ENCODE measurements at regions not wholly inside any gene's neighbourhood (a gene's known extent, or its start where the extent isn't known, plus 50 kb on each side); places are given as distances from the start of the nearest gene placed in this dataset.
"Not testable (repeated sequence)": the region's sequence is repeated elsewhere in the genome, so short reads cannot be mapped to it uniquely, and the experiment has no call there.

DNA sequence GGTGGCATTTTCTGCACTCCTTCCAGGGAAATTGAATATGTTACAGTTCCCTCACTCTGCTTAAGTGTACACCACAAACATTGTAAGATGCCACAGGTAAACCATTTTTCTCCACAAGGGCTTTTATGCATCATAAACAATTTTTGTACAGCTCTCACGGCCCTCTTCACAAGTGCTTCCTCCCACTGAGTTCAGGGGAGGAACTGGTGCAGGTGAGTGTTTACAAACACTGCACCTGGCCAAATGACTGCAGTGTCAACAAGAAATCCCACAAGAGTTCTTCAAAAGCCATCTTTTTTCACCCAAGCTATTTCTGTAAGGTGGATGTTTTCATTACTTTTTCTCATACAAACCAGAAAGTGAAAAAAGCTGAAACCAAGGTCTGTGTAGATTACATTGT, 973.2 kb downstream of the AACS start:
- DNase-seq, result no peak

DNA sequence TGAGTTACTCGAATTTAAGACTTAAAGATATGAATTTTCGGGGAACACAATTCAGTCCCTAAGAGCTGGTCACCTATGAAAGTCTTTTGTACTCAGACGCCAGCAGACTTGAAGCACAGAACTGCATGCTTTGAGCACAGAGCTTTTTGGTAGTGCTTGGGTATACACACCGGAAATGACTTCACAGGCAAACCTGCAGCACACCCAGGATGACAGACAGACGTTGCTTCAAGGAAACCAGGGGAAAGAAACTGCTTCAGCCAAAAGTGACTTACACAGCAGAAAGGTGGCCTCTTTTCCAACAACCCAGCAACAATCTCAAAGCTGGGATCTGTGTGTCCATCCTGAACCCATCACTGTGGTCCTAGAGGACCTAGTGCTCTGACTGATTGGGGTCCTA, 975.1 kb downstream of the AACS start:
- DNase-seq, result no peak

DNA sequence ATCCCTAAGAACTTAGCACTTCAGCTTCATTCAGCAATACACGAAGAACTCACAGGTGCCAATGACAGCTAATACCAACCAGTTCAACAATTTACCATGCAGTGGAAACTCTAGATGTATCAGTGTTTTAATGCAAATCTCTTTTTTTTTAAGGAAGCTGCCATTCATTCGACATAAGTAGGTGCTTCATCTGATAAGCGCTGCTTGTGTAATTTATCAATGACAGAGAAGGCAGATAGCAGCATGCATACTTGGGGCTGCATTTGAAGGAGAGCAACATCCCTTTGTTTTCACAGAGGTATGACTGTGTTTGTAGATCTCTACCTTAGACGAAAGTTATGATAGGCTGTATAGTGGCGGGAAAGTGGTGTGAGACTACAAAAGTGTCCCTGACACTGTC, 977.1 kb downstream of the AACS start:
- no peak for DNase-seq

DNA sequence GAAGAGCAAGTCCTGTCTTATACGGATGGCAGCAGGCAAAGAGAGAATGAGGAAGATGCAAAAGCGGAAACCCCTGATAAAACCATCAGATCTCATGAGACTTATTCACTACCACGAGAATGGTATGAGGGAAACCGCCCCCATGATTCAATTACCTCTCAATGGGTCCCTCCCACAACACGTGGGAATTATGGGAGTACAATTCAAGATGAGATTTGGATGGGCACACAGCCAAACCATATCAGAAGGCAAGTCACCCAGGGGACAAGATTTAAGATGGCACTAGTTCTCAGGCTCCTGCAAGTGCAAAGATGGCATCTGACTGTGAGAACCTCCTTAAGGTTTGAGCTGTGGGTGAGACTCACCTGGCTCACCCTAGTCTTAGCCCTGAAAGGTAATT, 984.3 kb downstream of the AACS start:
- not testable (repeated sequence) for DNase-seq

DNA sequence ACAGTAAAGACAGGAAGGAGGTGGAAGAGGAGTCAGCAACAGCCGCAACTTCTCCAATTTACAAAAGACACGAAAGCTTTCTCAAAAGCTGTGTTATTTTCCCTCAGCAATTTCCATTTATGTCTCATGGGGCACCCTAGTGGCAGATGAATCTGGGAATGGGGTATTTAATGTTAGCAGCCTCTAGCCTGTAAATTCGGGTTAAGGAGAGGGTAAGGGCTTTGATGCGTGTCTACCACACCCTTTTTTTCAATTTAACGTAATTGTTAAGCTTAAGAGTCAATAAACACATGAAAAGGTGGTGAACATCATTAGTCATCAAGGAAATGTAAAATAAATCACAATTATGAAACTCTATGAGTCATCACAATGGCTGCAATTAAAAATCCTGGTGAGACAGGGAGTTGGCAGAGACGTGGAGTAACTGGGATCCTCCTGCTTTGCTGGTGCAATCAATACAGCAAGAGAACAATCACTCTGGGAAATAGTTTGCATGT, 986.4 kb downstream of the AACS start:
- DNase-seq, result no peak

DNA sequence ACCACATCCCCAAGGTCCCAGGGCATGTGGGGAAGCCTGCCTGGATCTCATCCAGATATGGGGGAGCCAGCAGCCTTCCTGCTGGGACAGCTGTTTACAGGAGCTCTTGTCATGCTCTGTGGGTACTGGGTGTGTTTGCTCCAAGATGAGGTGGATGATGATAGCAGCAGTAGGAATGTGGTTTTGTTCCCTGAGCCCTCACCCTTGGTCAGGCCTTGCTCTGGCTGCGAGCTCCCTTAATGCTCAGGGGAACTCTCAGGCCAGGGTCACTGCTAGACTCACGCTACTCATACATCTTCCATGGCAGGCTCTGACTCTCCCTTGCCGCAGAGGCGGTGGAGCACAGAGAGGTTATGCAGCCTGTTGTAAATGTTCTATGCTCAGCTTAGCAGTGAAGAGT, 990.3 kb downstream of the AACS start:
- DNase-seq, result no peak

DNA sequence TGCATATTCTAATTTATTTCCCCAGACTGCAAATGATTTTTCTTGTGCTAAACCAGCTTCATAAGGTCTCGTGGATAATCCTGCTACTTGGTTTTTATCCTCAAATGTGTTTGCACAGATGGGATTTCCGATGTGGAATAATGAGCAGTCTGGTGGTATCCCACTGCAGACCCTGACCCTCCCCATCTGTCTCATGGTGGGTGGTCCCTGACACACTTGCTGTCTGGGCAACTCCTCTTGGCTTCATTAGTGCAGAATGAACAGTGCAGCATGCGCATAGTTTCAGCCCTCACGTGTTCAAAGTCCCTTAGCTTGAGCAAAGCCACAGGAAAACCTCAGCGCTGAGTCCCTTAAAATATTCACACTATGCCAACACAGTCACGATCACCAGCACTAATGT, 996.5 kb downstream of the AACS start:
- no peak for DNase-seq

DNA sequence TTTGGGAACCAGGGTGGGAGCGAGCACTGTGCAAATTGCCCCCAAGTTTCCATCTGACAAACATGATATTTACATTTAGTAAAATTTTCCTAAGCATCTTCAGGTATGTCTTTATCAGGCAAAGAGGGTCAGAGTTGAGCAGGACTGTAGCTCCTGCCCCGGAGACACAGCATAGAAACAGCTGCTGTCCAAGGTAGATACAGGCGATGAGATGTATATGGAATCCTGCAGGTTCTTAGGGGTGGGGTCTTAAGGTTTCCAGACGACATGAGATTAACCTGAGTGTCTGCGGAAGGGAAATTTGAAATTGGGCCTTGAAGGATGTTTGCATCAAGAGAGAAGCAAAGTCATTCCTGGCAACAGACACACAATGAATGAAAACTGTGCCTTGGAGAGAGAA, 998.8 kb downstream of the AACS start:
- no peak for DNase-seq

DNA sequence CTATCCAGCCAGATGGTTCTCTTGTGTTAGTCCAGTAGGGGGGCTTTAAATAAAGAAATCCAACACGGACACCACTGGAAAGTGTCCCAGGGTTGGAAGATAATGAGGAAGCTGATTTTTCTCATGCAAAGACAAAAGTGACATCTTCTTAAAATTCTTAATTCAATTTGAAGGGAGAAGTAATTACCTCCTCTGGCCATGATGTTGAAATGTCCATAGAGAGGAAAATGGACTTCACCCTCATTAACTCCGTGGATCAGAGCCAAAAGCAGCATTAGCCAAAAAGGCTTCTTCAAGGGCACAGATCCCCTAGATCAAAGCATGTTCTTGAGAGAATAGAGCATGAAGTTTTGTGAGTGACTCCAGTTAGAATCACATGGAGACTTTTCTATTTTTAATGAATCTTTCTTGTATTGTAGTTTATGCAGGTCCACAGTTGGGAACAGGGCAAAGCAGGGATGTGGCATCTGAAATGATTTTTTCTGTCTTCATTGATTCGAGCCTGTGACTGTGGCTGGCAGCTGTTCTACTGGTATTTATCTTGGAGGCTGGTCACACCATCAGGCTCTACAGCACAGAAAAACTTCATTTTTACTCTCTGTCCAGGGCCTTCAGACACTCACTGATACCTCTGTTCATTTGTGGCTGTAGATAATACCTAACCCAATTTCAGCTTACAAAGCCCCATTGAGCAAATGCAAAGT, 1002.5 kb downstream of the AACS start:
- DNase-seq, result no peak

DNA sequence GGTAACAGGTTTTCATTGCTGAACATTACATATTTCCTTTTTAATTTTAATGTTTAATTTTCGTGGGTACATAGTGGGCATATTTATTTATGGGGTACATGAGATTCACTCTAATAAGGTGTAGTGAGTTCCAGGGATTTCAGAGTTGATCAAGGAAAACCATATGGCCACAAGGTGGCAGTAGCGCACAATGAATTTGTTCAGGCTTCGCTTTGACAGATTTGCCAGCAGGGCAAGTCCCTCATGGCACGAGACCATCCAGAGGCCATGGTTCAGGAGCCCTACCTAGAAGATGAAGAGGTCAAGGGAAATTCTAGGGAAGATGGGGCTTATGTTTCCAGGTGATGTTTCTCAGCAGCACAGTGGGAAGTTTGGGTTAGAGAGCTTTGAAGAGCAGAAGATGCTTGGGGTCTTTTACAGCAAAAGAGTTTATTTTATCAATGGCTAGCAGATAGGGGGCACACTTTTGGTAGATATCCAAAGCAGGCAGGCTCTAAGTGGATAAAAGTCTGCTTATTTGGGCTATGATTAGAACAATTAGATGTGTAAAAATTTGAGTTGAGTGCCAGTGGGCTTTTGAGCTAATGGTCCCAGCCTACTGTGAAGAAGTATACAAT, 1004.4 kb downstream of the AACS start:
- no peak for DNase-seq

DNA sequence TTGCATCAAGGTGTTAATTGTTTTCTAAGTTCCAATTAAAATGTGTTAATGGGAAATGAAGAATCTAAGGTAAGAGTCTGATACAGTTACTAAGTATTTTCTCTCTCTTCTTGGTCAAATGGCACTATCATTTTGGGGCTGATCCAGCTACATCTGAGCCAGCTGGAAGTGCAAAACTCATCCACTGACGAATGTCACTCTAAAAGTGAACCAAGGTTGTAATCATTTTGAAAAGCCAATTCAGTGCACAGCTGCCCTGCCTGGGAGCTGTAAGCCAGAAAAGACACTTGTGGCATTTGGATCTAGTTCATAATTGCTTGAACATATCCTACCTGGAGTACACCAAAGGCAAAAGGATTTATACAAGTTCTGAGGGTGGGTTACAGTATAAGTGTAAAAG, 1011.3 kb downstream of the AACS start:
- DNase-seq, result no peak

DNA sequence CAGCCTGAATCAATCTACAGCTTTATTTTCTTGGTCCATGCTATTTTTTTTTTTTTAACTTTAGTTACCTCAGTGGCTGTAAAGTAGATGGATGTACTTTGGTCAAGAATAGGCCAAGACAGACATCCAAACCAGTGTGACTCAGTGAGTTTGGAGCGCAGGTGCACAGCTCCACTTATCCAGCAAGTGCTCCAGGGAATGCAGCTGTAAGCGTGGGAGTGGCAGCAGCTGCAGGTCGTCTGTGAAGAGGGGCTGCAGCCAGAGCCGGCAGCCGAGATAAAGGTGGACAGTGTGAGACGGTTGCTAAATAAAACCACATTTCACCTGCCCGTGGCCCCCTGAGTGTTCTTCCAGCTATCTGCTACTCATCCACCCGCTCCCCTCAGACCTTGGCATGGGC, 1018.7 kb downstream of the AACS start:
- DNase-seq, result no peak

DNA sequence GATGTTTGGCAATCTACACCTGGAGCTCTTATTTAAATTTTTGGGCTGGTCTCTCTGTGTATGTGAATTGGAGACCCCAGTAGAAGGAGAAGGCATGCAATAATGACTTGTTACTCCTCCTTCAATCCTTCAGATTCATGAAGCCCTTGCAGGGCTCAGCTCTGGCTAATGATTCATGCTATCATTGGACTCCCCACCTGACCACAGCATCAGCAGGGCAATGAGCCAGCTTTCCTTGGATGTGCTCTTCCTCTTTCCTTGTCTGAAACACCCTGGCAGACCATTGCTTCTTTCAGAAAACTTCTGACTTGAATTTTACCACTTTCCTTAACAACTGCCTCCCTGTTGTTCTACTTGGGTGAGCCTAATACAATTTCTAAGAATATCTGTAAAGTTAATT, 1019.2 kb downstream of the AACS start:
- DNase-seq, result no peak

DNA sequence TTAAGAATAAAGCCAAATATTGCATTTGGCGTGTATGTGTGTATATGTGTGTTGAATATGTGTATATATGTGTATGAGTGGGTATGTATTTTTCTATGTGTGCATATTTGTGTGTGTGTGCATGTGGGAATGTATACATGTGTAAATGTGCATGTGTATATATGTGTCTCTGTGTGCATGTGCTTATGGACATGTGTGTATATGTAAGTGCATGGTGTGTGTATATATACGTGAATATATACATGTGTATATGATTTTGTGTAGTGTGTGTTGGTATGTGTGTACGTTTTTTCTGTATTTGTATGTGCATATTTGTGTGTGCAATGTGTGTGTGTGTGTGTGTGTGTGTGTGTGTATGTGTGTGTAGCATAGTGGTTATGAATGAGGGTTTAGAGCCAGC, 1021.0 kb downstream of the AACS start:
- DNase-seq, result no peak

DNA sequence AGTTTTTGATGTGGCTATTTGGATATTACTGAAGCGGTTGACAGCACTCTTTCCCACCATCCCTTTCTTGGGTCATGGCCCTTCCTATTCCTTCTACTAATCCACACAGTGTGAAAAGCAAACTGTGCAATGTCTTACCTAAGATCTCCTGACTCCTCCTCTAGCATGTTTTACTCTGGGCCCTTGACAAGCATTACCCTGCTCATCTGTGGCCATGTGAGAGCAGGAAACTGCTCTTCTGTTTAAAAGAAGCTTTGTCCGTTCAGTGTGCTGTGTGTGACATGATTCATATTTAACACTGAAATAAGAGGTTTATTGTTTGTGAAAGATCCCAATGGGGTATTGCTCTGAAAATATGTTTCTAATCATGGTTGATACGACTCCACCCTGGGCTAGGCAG, 1022.5 kb downstream of the AACS start:
- DNase-seq, result no peak

DNA sequence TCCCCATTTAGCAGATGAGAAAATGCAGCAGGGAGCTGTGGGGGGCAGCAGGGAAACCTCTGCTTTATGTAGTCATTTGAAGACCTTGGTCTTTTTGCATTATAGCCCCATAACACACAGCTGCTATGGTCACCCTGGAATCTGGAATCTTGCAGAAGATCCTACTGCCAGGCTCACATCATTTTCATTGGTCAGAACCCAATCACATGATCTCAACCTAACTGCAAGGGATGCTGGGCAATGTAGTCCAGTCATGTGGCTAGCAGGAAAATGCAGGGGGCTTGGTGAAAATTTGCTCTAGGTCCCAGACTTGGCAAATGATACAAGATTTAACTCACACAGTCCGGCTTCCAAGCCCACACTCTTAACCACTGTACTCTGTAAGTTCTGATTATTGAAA, 1028.7 kb downstream of the AACS start:
- no peak for DNase-seq

DNA sequence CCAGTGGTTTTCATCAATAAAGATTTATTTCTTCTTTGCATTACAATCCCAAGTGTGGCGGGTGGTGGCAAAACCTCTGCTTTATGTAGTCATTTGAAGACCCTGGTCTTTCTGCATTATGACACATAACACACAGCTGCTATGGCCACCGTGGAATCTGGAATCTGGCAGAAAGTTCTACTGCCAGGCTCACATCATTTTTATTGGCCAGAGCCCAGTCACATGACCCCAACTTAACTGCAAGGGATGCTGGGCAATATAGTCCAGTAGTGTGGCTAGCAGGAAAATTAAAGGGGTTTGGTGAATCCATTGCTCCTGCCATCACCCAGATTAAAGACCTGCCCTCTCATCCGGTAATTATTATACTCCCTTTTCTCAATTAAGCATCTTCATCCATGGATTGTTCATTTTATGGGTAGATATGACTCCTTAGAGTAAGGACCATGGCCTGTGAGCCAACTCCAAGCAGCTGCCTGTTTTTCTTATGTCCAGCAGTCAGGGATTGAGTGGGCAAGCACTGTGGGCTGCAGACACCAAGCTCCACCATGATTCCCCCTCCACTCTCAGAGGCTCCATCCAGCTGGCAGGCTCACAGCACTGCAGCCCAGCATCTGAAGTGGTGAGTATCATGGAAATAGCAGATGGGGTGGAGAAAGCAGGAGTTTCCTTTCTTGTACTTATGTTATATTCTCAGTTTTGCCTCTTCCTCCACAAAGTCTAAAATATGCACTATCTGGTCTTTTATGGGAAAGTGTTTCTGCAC, 1030.7 kb downstream of the AACS start:
- DNase-seq, result no peak

DNA sequence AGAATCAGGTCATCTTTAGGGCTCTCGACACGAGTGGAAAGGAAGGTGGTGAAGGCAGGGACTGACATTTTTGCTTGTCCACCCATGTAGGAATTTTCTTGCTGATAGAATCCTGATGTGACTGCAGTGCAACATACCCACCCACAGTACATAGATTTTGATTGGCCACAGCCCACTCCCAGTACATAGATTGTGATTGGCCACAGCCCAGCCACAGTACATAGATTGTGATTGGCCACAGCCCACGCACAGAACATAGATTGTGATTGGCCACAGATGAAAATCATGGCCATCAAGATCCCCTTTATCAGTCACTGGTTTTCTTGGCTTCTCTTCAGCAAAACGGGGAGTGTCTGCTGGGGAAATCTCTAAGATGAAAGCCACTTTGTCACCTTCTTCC, 1041.5 kb downstream of the AACS start:
- DNase-seq, result no peak

DNA sequence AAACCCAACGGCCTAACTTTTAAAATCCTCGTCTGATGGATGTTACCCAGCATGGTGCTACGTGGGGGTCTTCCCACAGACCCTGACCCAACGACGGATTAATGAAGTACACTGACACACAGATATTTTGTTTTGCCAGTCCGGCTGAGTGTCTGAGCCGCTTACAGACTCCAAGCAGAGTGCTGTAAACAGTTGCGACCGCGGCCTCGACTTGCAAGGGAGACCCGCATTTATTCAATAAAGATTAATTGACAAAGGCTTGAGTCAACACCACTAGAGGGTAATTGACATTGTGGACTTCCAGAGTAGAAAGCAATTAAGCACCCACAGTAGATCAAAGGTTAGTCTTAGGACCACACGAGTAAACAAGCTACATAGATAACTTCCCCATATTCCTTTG, 1042.4 kb downstream of the AACS start:
- no peak for DNase-seq

DNA sequence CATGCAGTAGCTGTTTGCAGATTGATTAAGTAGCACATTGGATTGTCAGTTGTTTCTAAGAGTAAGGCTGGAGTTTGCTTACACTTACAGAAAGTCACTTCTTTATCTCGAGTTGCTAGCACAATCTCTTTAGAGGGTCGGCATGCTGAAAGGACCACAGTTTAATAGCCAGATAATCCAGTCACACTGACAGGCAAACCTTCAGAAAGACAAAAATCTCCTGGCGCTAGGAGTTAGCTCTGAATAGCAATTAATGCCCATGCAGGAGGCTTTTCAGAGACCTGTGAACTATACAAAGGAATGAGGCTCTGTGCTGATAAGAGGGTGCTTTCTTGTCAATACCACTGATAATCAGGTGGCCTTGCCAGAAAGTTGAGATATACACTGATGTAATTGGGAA, 1043.0 kb downstream of the AACS start:
- DNase-seq, result no peak

DNA sequence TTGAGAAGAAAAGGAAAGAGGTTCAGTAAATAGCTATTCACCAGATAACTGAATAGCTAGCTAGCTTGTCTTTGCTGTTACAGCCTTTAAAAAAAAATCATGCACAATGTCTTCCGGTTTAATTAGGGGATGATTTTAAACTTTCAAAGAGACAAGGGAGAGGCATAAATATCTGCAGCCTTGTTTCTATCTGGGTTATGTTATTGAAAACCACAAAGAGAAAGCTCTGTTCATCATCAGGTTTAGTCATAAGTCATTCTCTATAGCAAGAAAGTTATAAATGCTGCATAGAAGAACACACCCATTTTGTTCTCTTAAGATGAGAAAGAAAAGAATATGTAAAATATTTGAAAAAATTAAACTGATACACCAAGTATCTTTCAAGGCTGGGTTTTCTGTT, 1046.9 kb downstream of the AACS start:
- DNase-seq, result no peak

DNA sequence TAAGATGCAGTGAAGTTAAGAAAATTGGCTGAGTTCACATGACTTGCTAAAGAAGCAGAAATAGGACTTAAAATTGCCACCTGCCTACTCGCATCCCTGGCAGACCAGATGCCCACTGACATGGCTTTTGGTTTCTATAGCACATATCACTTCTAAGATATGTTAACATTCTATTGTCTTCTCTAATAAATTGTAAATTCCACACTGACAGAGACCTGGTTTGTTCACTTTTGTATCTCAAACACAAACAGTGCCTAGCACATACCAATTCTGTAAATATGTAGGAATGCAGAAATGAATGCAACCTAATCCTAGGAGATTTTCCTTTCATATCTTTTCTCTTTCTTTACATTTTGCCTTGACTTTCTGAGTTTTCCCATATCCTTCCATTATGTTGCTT, 1047.6 kb downstream of the AACS start:
- DNase-seq, result no peak

DNA sequence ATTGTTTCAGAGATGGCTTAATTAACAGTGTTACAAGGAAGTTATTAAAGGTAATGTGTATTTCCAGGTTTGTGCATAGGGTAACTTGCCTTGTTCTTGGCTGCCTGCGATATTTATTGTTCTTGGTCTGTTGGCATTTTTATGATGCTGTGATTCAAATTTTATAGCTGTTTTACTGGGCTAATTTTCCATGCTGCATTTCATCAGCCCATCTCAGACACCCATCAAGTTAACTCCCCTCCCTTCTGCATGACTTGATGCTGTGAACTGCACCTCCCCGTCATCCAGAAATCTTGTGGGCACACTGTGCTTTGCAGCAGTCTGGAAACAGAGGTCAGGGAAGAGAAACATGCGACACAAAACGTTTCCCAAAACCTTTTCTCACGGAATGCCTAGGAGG, 1049.2 kb downstream of the AACS start:
- DNase-seq, result no peak

DNA sequence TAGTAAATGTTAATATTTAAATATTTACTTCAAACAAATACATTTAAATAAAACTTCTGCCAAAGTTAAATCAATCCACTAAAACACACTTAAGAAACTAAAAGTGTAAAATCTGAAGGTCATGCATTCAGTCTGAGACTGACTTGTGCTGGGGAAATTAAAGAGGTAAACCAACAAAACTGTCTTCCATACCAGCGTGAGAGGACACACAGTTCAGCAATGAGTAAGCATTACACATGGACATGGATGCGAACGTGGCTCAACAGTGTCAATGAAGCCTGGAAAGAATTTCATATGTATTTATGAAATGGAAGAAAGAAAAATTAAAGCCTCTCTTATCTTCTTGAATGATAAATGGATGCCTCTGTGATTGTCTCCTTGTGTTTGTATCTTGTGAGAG, 1052.3 kb downstream of the AACS start:
- DNase-seq, result no peak

Measured in NCI-H1048 (cell line).